ENCODE measurements at regions not wholly inside any gene's neighbourhood (a gene's known extent, or its start where the extent isn't known, plus 50 kb on each side); places are given as distances from the start of the nearest gene placed in this dataset.
"Not testable (repeated sequence)": the region's sequence is repeated elsewhere in the genome, so short reads cannot be mapped to it uniquely, and the experiment has no call there.

- H3K9ac ChIP-seq (ENCODE audit: low read depth, low read length) = no peak overlapping the region
- no peaks in the 10 kb centered on the region for H3K27me3 ChIP-seq (ENCODE audit: control insufficient read depth, insufficient read depth, low read length)
- no peak overlapping the region for H3K27ac ChIP-seq (ENCODE audit: low read depth, low read length)
- 0 out of 2 replicates have a peak, but pooled peaks cover 4% of the 10 kb centered on the region for H3K9me3 ChIP-seq (ENCODE audit: control insufficient read depth, insufficient read depth, low read length)
- H3K4me1 ChIP-seq (ENCODE audit: control insufficient read depth, insufficient read depth, low read length) = no peaks in the 10 kb centered on the region
- H3K4me3 ChIP-seq (ENCODE audit: low read depth, low read length) = no peak overlapping the region
- no peaks in the 10 kb centered on the region for H3K36me3 ChIP-seq (ENCODE audit: control insufficient read depth, insufficient read depth, low read length)
Measured at GRCh38 chr18:70870292-70870691, 581.4 kb downstream of the SOCS6 start.

- H3K36me3 ChIP-seq (ENCODE audit: control insufficient read depth, insufficient read depth, low read length) = no peaks in the 10 kb centered on the region
- no peaks in the 10 kb centered on the region for H3K27me3 ChIP-seq (ENCODE audit: control insufficient read depth, insufficient read depth, low read length)
- H3K9ac ChIP-seq (ENCODE audit: low read depth, low read length) = no peak overlapping the region
- no peak overlapping the region for H3K4me3 ChIP-seq (ENCODE audit: low read depth, low read length)
- H3K4me1 ChIP-seq (ENCODE audit: control insufficient read depth, insufficient read depth, low read length) = no peaks in the 10 kb centered on the region
- peaks cover under 1% of the 10 kb centered on the region; the same call in 1 of the 2 replicates for H3K9me3 ChIP-seq (ENCODE audit: control insufficient read depth, insufficient read depth, low read length)
- H3K27ac ChIP-seq (ENCODE audit: low read depth, low read length) = no peak overlapping the region
Measured at GRCh38 chr18:70848329-70848728, 559.5 kb downstream of the SOCS6 start.

- Histone ChIP-seq H3K36me3 (ENCODE audit: control insufficient read depth, insufficient read depth, low read length) (no peaks in the 10 kb centered on the region), H3K4me3 (ENCODE audit: low read depth, low read length) (no peak overlapping the region), H3K27ac (ENCODE audit: low read depth, low read length) (peak overlapping the region; percentile 7), H3K4me1 (ENCODE audit: control insufficient read depth, insufficient read depth, low read length) (0 out of 2 replicates have a peak, but pooled peaks cover 9% of the 10 kb centered on the region), H3K9me3 (ENCODE audit: control insufficient read depth, insufficient read depth, low read length) (no peaks in the 10 kb centered on the region), H3K9ac (ENCODE audit: low read depth, low read length) (no peak overlapping the region), H3K27me3 (ENCODE audit: control insufficient read depth, insufficient read depth, low read length) (no peaks in the 10 kb centered on the region)
Measured at GRCh38 chr18:70840649-70841048, 551.8 kb downstream of the SOCS6 start.

GRCh38 chr18:70827632-70828031 is 538.8 kb downstream of the SOCS6 start:
- Histone ChIP-seq H3K4me3 (ENCODE audit: low read depth, low read length) (no peak overlapping the region), H3K9me3 (ENCODE audit: control insufficient read depth, insufficient read depth, low read length) (no peaks in the 10 kb centered on the region), H3K27ac (ENCODE audit: low read depth, low read length) (no peak overlapping the region), H3K36me3 (ENCODE audit: control insufficient read depth, insufficient read depth, low read length) (no peaks in the 10 kb centered on the region), H3K9ac (ENCODE audit: low read depth, low read length) (no peak overlapping the region), H3K4me1 (ENCODE audit: control insufficient read depth, insufficient read depth, low read length) (no peaks in the 10 kb centered on the region), H3K27me3 (ENCODE audit: control insufficient read depth, insufficient read depth, low read length) (no peaks in the 10 kb centered on the region)

- Histone ChIP-seq H3K27ac (ENCODE audit: low read depth, low read length) (no peak overlapping the region), H3K36me3 (ENCODE audit: control insufficient read depth, insufficient read depth, low read length) (no peaks in the 10 kb centered on the region), H3K4me1 (ENCODE audit: control insufficient read depth, insufficient read depth, low read length) (no peaks in the 10 kb centered on the region)
Measured at GRCh38 chr18:70826571-70826970, 537.7 kb downstream of the SOCS6 start.

GRCh38 chr18:70822691-70823090 is 533.8 kb downstream of the SOCS6 start:
- H3K4me3 ChIP-seq (ENCODE audit: low read depth, low read length) = no peak overlapping the region
- no peak overlapping the region for H3K27ac ChIP-seq (ENCODE audit: low read depth, low read length)
- H3K27me3 ChIP-seq (ENCODE audit: control insufficient read depth, insufficient read depth, low read length) = no peaks in the 10 kb centered on the region
- H3K9me3 ChIP-seq (ENCODE audit: control insufficient read depth, insufficient read depth, low read length) = no peaks in the 10 kb centered on the region
- H3K36me3 ChIP-seq (ENCODE audit: control insufficient read depth, insufficient read depth, low read length) = no peaks in the 10 kb centered on the region
- H3K4me1 ChIP-seq (ENCODE audit: control insufficient read depth, insufficient read depth, low read length) = no peaks in the 10 kb centered on the region
- no peak overlapping the region for H3K9ac ChIP-seq (ENCODE audit: low read depth, low read length)

More at GRCh38 chr18:70826571-70826970, 537.7 kb downstream of the SOCS6 start:
- Histone ChIP-seq H3K9ac (ENCODE audit: low read depth, low read length) (no peak overlapping the region), H3K27me3 (ENCODE audit: control insufficient read depth, insufficient read depth, low read length) (no peaks in the 10 kb centered on the region), H3K4me3 (ENCODE audit: low read depth, low read length) (no peak overlapping the region), H3K9me3 (ENCODE audit: control insufficient read depth, insufficient read depth, low read length) (no peaks in the 10 kb centered on the region)

- Histone ChIP-seq H3K4me3 (ENCODE audit: low read depth, low read length) (no peak overlapping the region), H3K9me3 (ENCODE audit: control insufficient read depth, insufficient read depth, low read length) (no peaks in the 10 kb centered on the region), H3K9ac (ENCODE audit: low read depth, low read length) (no peak overlapping the region), H3K27ac (ENCODE audit: low read depth, low read length) (no peak overlapping the region), H3K36me3 (ENCODE audit: control insufficient read depth, insufficient read depth, low read length) (no peaks in the 10 kb centered on the region), H3K27me3 (ENCODE audit: control insufficient read depth, insufficient read depth, low read length) (no peaks in the 10 kb centered on the region), H3K4me1 (ENCODE audit: control insufficient read depth, insufficient read depth, low read length) (no peaks in the 10 kb centered on the region)
Measured at GRCh38 chr18:70822117-70822516, 533.3 kb downstream of the SOCS6 start.

- Histone ChIP-seq H3K27me3 (ENCODE audit: control insufficient read depth, insufficient read depth, low read length) (no peaks in the 10 kb centered on the region), H3K27ac (ENCODE audit: low read depth, low read length) (no peak overlapping the region), H3K9ac (ENCODE audit: low read depth, low read length) (no peak overlapping the region), H3K36me3 (ENCODE audit: control insufficient read depth, insufficient read depth, low read length) (no peaks in the 10 kb centered on the region), H3K4me1 (ENCODE audit: control insufficient read depth, insufficient read depth, low read length) (peaks cover 4% of the 10 kb centered on the region), H3K4me3 (ENCODE audit: low read depth, low read length) (no peak overlapping the region), H3K9me3 (ENCODE audit: control insufficient read depth, insufficient read depth, low read length) (no peaks in the 10 kb centered on the region)
Measured at GRCh38 chr18:70808481-70809056, 519.7 kb downstream of the SOCS6 start.

- H3K4me1 ChIP-seq (ENCODE audit: control insufficient read depth, insufficient read depth, low read length) = no peaks in the 10 kb centered on the region
- no peak overlapping the region for H3K4me3 ChIP-seq (ENCODE audit: low read depth, low read length)
- H3K36me3 ChIP-seq (ENCODE audit: control insufficient read depth, insufficient read depth, low read length) = no peaks in the 10 kb centered on the region
- H3K9me3 ChIP-seq (ENCODE audit: control insufficient read depth, insufficient read depth, low read length) = no peaks in the 10 kb centered on the region
- no peak overlapping the region for H3K9ac ChIP-seq (ENCODE audit: low read depth, low read length)
- H3K27me3 ChIP-seq (ENCODE audit: control insufficient read depth, insufficient read depth, low read length) = no peaks in the 10 kb centered on the region
- no peak overlapping the region for H3K27ac ChIP-seq (ENCODE audit: low read depth, low read length)
Measured at GRCh38 chr18:70781860-70782453, 493.1 kb downstream of the SOCS6 start.

- H3K4me3 ChIP-seq (ENCODE audit: low read depth, low read length); H3K9me3 ChIP-seq (ENCODE audit: control insufficient read depth, insufficient read depth, low read length); H3K9ac ChIP-seq (ENCODE audit: low read depth, low read length); H3K36me3 ChIP-seq (ENCODE audit: control insufficient read depth, insufficient read depth, low read length); H3K4me1 ChIP-seq (ENCODE audit: control insufficient read depth, insufficient read depth, low read length); H3K27ac ChIP-seq (ENCODE audit: low read depth, low read length); H3K27me3 ChIP-seq (ENCODE audit: control insufficient read depth, insufficient read depth, low read length): not testable (repeated sequence)
Measured at GRCh38 chr18:70766254-70766653, 477.4 kb downstream of the SOCS6 start.

- H3K9ac ChIP-seq (ENCODE audit: low read depth, low read length) = no peak overlapping the region
Measured at GRCh38 chr18:70762812-70763211, 474.0 kb downstream of the SOCS6 start.

More at GRCh38 chr18:70762812-70763211, 474.0 kb downstream of the SOCS6 start:
- Histone ChIP-seq H3K27ac (ENCODE audit: low read depth, low read length) (no peak overlapping the region), H3K4me3 (ENCODE audit: low read depth, low read length) (no peak overlapping the region), H3K9me3 (ENCODE audit: control insufficient read depth, insufficient read depth, low read length) (no peaks in the 10 kb centered on the region), H3K27me3 (ENCODE audit: control insufficient read depth, insufficient read depth, low read length) (no peaks in the 10 kb centered on the region), H3K4me1 (ENCODE audit: control insufficient read depth, insufficient read depth, low read length) (no peaks in the 10 kb centered on the region), H3K36me3 (ENCODE audit: control insufficient read depth, insufficient read depth, low read length) (no peaks in the 10 kb centered on the region)
